HL-60 (cell line): ENCODE measurements at regions not wholly inside any gene's neighbourhood (a gene's known extent, or its start where the extent isn't known, plus 50 kb on each side); places are given as distances from the start of the nearest gene placed in this dataset.

ENCODE experiments used
- DNase-seq, 2 experiments: peaks; one replicate each; pipeline ENCODE4 v3.0.0-alpha.2; 2010 to 2020; ENCODE audit warnings: low read depth in 1 of 2, low spot score in 1 of 2
- H3K27ac ChIP-seq: fragments of 250-450 bp; sonication (Bioruptor Pico); replicated peaks from 2 replicates; pipeline ENCODE4 v1.5.1; 2020; ENCODE audit warnings: mild to moderate bottlenecking, moderate library complexity
- H3K27me3 ChIP-seq: fragments of 250-450 bp; sonication (Bioruptor Pico); 2 replicates; pipeline ENCODE4 v1.5.1; 2021; ENCODE audit warnings: mild to moderate bottlenecking, moderate library complexity; ENCODE audit not compliant: insufficient read depth, poor library complexity, severe bottlenecking
- H3K4me3 ChIP-seq: replicated peaks from 2 replicates; pipeline ENCODE4 v1.5.1; 2011; ENCODE audit warnings: mild to moderate bottlenecking, control low read depth, low read length; ENCODE audit not compliant: insufficient read depth
- GABPA ChIP-seq: IDR thresholded peaks from 2 replicates; pipeline ENCODE4 v1.6.1; 2012; ENCODE audit warnings: low read depth
- POLR2AphosphoS5 ChIP-seq: IDR thresholded peaks from 2 replicates; pipeline ENCODE4 v1.6.1; 2012; ENCODE audit warnings: low read depth
- SPI1 ChIP-seq: IDR thresholded peaks from 2 replicates; pipeline ENCODE4 v1.6.1; 2012; ENCODE audit warnings: low read depth, mild to moderate bottlenecking, borderline replicate concordance
- TF ChIP-seq, protein P1 (sequence below): IDR thresholded peaks from one replicate; pipeline ENCODE4 v1.5.1; 2011; ENCODE audit warnings: low read length, control low read depth, inconsistent platforms; ENCODE audit not compliant: insufficient read depth
- TF ChIP-seq, protein P2 (sequence below): IDR thresholded peaks from 2 replicates; pipeline ENCODE4 v1.6.1; 2012; ENCODE audit warnings: low read depth; ENCODE audit not compliant: insufficient replicate concordance

DNA sequence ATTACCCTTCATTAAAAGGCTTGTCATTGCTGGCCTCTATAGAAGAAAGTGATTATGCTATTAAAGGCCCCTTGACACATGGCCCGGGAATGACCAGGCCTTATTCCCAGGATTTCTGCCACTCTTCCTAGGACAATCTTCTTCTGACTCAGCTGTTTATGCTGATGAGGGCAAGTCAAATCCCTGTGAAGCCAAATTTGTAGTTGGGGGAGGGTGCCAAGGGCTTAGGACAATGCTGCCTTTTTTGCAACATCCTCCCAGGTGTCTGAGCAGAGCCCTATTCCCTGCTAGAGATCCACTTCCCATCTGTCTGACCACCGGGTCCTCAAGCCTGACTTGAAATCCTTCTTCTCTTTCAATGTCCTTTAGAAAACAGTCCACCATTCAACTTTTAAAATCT, 230.7 kb upstream of the SRRM4 start:
- TF ChIP-seq, protein P1, sequence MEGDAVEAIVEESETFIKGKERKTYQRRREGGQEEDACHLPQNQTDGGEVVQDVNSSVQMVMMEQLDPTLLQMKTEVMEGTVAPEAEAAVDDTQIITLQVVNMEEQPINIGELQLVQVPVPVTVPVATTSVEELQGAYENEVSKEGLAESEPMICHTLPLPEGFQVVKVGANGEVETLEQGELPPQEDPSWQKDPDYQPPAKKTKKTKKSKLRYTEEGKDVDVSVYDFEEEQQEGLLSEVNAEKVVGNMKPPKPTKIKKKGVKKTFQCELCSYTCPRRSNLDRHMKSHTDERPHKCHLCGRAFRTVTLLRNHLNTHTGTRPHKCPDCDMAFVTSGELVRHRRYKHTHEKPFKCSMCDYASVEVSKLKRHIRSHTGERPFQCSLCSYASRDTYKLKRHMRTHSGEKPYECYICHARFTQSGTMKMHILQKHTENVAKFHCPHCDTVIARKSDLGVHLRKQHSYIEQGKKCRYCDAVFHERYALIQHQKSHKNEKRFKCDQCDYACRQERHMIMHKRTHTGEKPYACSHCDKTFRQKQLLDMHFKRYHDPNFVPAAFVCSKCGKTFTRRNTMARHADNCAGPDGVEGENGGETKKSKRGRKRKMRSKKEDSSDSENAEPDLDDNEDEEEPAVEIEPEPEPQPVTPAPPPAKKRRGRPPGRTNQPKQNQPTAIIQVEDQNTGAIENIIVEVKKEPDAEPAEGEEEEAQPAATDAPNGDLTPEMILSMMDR, result no peak
- TF ChIP-seq, protein P2, sequence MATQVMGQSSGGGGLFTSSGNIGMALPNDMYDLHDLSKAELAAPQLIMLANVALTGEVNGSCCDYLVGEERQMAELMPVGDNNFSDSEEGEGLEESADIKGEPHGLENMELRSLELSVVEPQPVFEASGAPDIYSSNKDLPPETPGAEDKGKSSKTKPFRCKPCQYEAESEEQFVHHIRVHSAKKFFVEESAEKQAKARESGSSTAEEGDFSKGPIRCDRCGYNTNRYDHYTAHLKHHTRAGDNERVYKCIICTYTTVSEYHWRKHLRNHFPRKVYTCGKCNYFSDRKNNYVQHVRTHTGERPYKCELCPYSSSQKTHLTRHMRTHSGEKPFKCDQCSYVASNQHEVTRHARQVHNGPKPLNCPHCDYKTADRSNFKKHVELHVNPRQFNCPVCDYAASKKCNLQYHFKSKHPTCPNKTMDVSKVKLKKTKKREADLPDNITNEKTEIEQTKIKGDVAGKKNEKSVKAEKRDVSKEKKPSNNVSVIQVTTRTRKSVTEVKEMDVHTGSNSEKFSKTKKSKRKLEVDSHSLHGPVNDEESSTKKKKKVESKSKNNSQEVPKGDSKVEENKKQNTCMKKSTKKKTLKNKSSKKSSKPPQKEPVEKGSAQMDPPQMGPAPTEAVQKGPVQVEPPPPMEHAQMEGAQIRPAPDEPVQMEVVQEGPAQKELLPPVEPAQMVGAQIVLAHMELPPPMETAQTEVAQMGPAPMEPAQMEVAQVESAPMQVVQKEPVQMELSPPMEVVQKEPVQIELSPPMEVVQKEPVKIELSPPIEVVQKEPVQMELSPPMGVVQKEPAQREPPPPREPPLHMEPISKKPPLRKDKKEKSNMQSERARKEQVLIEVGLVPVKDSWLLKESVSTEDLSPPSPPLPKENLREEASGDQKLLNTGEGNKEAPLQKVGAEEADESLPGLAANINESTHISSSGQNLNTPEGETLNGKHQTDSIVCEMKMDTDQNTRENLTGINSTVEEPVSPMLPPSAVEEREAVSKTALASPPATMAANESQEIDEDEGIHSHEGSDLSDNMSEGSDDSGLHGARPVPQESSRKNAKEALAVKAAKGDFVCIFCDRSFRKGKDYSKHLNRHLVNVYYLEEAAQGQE, result no peak
- TF ChIP-seq GABPA, result no peak
- TF ChIP-seq SPI1, result no peak
- TF ChIP-seq POLR2AphosphoS5, result no peak
- H3K27me3 ChIP-seq, result no peaks in the 10 kb centered on the region
- no peak for DNase-seq
- no peak overlapping the region for H3K4me3 ChIP-seq
- H3K27ac ChIP-seq, result no peak overlapping the region

DNA sequence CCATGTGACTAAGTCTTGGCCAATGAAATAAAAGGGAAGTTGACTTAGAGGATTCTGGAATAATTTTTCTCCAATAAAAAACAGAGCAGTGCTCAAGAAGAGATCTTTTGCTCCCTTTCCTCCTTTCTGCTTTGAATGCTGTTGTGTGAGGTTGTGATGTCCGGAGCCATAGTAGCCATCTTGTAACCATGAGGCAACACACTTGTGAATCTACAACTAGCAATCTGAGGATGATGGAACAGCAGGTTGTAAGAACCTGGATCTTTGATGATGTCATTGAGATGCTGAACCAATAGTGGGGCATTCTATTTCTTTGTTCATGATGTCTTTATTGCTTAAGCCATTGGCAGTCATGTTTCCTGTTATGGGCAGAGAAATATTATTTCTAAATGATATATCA, 230.0 kb upstream of the SRRM4 start:
- TF ChIP-seq, protein P2, result no peak
- TF ChIP-seq GABPA, result no peak
- TF ChIP-seq SPI1, result no peak
- TF ChIP-seq, protein P1, result no peak
- no peak for TF ChIP-seq POLR2AphosphoS5
- H3K27ac ChIP-seq, result no peak overlapping the region
- no peak overlapping the region for H3K4me3 ChIP-seq
- DNase-seq, result no peak
- no peaks in the 10 kb centered on the region for H3K27me3 ChIP-seq

DNA sequence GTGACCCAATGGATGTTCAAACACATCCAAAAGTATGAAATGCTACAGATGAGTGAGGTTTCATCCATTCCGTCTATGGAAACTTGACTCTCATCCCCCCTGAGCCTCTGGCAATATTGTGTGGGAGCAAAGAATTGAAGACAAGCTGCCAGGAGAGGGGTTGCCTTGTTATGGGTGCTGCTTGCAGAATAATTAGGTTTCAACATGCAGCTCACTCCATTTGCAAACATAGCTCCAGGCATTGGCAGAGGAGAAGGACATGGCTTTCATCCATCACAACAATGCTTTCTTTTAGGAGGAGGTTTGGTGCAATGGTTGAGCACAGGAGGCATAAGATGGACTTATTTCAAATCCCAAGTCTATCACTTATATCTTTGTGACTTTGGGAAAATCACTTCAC, 220.7 kb upstream of the SRRM4 start:
- Histone ChIP-seq H3K4me3 (no peak overlapping the region), H3K27ac (no peak overlapping the region), H3K27me3 (no peaks in the 10 kb centered on the region)
- no peak for TF ChIP-seq GABPA
- no peak for TF ChIP-seq SPI1
- no peak for TF ChIP-seq POLR2AphosphoS5
- TF ChIP-seq, protein P2, result no peak
- TF ChIP-seq, protein P1, result no peak
- DNase-seq, result no peak
